ENCODE measurements at regions not wholly inside any gene's neighbourhood (a gene's known extent, or its start where the extent isn't known, plus 50 kb on each side); places are given as distances from the start of the nearest gene placed in this dataset.

DNA sequence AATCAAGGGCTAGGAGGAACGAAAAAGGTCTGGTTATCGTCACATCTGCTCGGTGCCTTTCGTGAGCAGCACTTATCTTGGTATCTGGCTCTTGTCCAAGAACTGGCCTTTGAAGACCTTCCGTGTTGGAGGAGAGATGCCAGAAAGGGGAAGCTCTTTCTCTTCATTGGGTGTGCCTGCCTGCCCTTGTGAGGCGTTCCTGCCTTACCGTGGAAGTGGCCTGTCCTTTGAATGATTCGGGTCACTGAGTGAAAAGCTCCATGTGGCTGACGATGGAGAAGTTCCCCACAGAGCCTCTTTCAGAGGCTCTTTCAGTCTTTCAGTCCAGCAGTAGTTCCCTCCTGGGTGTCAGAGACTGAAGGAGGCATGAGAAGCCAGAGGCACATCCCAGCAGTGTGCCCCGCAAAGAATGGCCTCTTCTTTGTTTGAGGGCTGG, 121.5 kb upstream of the SLC10A2 start:
- TF ChIP-seq POLR2AphosphoS5 (IDR thresholded peaks at IDR 0.05) (no peak), EP300 (IDR thresholded peaks at IDR 0.05) (no peak), POLR2A (IDR thresholded peaks at IDR 0.05) (no peak)
- TF ChIP-seq, protein P1, sequence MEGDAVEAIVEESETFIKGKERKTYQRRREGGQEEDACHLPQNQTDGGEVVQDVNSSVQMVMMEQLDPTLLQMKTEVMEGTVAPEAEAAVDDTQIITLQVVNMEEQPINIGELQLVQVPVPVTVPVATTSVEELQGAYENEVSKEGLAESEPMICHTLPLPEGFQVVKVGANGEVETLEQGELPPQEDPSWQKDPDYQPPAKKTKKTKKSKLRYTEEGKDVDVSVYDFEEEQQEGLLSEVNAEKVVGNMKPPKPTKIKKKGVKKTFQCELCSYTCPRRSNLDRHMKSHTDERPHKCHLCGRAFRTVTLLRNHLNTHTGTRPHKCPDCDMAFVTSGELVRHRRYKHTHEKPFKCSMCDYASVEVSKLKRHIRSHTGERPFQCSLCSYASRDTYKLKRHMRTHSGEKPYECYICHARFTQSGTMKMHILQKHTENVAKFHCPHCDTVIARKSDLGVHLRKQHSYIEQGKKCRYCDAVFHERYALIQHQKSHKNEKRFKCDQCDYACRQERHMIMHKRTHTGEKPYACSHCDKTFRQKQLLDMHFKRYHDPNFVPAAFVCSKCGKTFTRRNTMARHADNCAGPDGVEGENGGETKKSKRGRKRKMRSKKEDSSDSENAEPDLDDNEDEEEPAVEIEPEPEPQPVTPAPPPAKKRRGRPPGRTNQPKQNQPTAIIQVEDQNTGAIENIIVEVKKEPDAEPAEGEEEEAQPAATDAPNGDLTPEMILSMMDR (IDR thresholded peaks at IDR 0.05) = no peak
- WGBS, 2 donors (ENCODE audit: low coverage in 1 of 2) = 48 to 63% methylated on average over 9 of the region's 10 CpGs
- no peak for ATAC-seq

DNA sequence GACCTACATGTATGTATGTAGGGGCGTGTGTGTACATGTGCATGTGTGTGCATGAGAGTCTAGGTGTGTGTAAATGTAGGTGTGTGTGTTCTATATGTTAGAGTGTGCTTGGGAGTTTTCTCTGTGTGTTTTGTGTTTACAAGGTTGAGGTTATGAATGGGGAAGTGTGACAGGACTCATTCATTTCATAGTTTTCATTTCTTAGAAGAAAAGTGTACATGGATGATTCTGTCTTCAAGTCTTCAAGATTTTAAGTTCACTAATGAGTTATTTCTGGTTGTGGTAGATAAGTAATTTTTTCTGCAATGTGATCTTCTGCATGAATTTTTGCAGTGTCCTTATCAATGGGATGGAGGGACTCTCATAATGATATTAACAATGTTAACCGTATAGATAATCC, 118.2 kb upstream of the SLC10A2 start:
- Histone ChIP-seq H3K4me1 (no peaks in the 10 kb centered on the region), H3K4me3 (no peak overlapping the region), H3K27me3 (no peaks in the 10 kb centered on the region), H3K9me3 (no peaks in the 10 kb centered on the region), H3K36me3 (no peaks in the 10 kb centered on the region), H3K27ac (no peak overlapping the region)
- ATAC-seq = no peak
- WGBS, 2 donors (ENCODE audit: low coverage in 1 of 2) = 88 to 89% methylated on average over 1 to 2 of the region's 2 CpGs
- TF ChIP-seq, protein P1 (IDR thresholded peaks at IDR 0.05) = no peak
- TF ChIP-seq EP300 (IDR thresholded peaks at IDR 0.05) = no peak
- TF ChIP-seq POLR2AphosphoS5 (IDR thresholded peaks at IDR 0.05) = no peak
- no peak for TF ChIP-seq POLR2A (IDR thresholded peaks at IDR 0.05)

More for the DNA sequence above, 121.5 kb upstream of the SLC10A2 start:
- no peaks in the 10 kb centered on the region for H3K4me1 ChIP-seq
- no peaks in the 10 kb centered on the region for H3K36me3 ChIP-seq
- no peak overlapping the region for H3K4me3 ChIP-seq
- no peak overlapping the region for H3K27ac ChIP-seq
- no peaks in the 10 kb centered on the region for H3K9me3 ChIP-seq
- no peaks in the 10 kb centered on the region for H3K27me3 ChIP-seq

DNA sequence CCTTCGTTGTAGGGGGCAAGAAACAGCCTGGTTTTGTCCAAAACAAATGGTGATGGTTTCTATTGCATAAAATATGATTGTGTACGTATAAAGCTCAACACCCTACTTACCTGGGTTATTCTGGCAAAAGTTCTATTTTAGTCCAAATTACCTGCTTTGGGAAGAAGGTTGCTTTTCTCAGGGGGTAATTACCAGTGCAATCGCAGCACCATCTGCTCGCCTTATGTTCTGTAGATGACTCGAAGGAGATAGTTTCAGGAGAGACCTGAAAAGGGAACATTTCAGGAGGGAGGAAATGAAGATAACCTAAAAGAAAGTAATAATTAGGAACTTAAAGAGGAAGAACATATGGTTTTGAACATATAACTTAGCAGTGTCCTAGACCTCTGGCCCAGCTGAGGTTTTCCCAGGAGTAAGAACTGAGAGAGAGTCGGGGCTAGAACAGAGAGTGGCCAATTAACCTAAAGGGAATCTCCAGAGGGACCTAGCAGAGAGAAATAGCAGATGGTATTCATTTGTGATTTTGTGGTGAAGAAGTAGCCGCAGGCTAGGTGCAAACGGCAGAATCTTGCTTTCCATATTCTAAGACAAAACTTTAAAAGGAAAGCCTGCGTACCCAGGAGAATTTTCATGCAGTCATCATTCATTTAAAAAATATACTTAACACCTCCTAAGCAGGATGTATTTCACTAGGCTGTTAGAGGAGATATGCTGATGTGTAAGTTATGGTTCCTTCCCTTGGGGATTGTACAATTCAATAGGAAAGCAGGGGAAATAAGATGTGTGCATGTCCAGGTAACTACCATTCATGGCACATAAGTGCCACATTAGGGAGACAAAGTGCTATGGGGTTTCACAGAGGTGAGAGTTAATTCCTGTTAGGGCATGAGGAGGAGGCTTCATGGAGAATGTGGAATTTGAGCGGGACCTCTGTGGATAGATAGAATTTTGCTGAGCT, 113.0 kb upstream of the SLC10A2 start:
- Histone ChIP-seq H3K4me3 (no peak overlapping the region), H3K36me3 (no peaks in the 10 kb centered on the region), H3K27ac (no peak overlapping the region), H3K27me3 (no peaks in the 10 kb centered on the region), H3K9me3 (no peaks in the 10 kb centered on the region), H3K4me1 (no peaks in the 10 kb centered on the region)
- no peak for TF ChIP-seq EP300 (IDR thresholded peaks at IDR 0.05)
- no peak for TF ChIP-seq POLR2AphosphoS5 (IDR thresholded peaks at IDR 0.05)
- TF ChIP-seq, protein P1 (IDR thresholded peaks at IDR 0.05) = no peak
- TF ChIP-seq POLR2A (IDR thresholded peaks at IDR 0.05) = no peak
- 76 to 87% methylated on average over 8 to 10 of the region's 10 CpGs for whole genome bisulfite sequencing, 2 donors (ENCODE audit: low coverage in 1 of 2)
- ATAC-seq = no peak

DNA sequence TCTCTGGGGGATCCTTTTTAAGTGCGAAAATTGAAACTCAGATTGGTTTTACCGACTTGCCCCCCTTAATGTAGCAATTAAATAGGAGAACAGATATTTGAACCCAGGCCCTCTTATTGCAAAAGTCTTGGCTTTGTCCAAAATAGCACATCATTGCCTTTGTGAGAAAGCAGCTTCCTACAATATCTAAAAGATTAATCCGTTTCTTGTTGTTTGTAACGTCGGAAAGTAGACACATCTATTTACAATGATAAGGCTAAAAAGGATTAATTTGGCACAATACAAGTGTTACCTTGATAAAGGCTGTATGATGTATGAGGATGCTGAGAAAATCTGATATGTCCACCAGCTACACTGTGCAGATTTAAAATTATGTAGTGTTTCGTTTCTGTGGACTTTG, 108.7 kb upstream of the SLC10A2 start:
- H3K9me3 ChIP-seq = no peaks in the 10 kb centered on the region
- TF ChIP-seq POLR2AphosphoS5 (IDR thresholded peaks at IDR 0.05) (no peak), EP300 (IDR thresholded peaks at IDR 0.05) (no peak), POLR2A (IDR thresholded peaks at IDR 0.05) (no peak)
- TF ChIP-seq, protein P1 (IDR thresholded peaks at IDR 0.05) = no peak
- 80 to 85% methylated on average over 6 of the region's 6 CpGs for WGBS, 2 donors (ENCODE audit: low coverage in 1 of 2)
- H3K27me3 ChIP-seq = no peaks in the 10 kb centered on the region
- ATAC-seq = no peak
- H3K4me3 ChIP-seq = no peak overlapping the region
- no peaks in the 10 kb centered on the region for H3K4me1 ChIP-seq
- H3K27ac ChIP-seq = no peak overlapping the region
- H3K36me3 ChIP-seq = no peaks in the 10 kb centered on the region

Measured in gastroesophageal sphincter (tissue), 4 donors.